ENCODE measurements at regions not wholly inside any gene's neighbourhood (a gene's known extent, or its start where the extent isn't known, plus 50 kb on each side); places are given as distances from the start of the nearest gene placed in this dataset.

- TF ChIP-seq NFIC (IDR thresholded peaks at IDR 0.05) (no peak), USF1 (IDR thresholded peaks at IDR 0.05) (no peak)
These were observed 525.7 kb downstream of the UQCRFS1 start for GRCh38 chr19:28687296-28687695.

- TF ChIP-seq RAD21 (IDR thresholded peaks at IDR 0.05; ENCODE audit: low read depth) (no peak), CEBPB (IDR thresholded peaks at IDR 0.05) (no peak), EGR1 (IDR thresholded peaks at IDR 0.05) (no peak), ZBTB7A (IDR thresholded peaks at IDR 0.05; ENCODE audit: low read depth) (no peak), TAF1 (IDR thresholded peaks at IDR 0.05; ENCODE audit: low read depth) (no peak)
- TF ChIP-seq, protein P1, sequence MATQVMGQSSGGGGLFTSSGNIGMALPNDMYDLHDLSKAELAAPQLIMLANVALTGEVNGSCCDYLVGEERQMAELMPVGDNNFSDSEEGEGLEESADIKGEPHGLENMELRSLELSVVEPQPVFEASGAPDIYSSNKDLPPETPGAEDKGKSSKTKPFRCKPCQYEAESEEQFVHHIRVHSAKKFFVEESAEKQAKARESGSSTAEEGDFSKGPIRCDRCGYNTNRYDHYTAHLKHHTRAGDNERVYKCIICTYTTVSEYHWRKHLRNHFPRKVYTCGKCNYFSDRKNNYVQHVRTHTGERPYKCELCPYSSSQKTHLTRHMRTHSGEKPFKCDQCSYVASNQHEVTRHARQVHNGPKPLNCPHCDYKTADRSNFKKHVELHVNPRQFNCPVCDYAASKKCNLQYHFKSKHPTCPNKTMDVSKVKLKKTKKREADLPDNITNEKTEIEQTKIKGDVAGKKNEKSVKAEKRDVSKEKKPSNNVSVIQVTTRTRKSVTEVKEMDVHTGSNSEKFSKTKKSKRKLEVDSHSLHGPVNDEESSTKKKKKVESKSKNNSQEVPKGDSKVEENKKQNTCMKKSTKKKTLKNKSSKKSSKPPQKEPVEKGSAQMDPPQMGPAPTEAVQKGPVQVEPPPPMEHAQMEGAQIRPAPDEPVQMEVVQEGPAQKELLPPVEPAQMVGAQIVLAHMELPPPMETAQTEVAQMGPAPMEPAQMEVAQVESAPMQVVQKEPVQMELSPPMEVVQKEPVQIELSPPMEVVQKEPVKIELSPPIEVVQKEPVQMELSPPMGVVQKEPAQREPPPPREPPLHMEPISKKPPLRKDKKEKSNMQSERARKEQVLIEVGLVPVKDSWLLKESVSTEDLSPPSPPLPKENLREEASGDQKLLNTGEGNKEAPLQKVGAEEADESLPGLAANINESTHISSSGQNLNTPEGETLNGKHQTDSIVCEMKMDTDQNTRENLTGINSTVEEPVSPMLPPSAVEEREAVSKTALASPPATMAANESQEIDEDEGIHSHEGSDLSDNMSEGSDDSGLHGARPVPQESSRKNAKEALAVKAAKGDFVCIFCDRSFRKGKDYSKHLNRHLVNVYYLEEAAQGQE (IDR thresholded peaks at IDR 0.05; ENCODE audit: low read depth), result no peak
These were observed 526.2 kb downstream of the UQCRFS1 start for GRCh38 chr19:28686756-28687155.

DNA sequence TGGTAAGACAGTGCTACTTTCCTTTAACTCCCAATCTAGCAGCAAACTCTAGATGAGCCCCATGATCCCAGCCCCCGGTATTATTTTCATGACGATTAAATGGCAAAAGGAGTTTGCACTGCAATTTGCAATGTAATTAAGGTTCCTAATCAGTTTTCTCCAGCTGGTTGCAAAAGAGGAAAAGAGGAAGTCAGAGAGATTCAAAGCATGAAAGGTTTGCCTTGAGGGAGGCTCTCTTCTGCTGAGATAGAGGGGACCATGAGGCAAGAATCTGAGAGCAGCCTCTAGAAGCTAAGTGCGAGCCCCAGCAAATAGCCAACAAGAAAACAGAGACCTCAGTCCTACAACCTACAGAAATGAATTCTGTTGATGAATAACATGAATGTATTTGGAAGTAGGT is 527.1 kb downstream of the UQCRFS1 start:
- no peak for TF ChIP-seq TCF12 (IDR thresholded peaks at IDR 0.05; ENCODE audit: low read depth)

- no peak for TF ChIP-seq EGR1 (IDR thresholded peaks at IDR 0.05)
- TF ChIP-seq USF1 (IDR thresholded peaks at IDR 0.05), result no peak
- TF ChIP-seq TEAD4 (IDR thresholded peaks at IDR 0.05), result no peak
- TF ChIP-seq YY1 (IDR thresholded peaks at IDR 0.05; ENCODE audit: low read depth), result no peak
- no peak for TF ChIP-seq CEBPB (IDR thresholded peaks at IDR 0.05)
- TF ChIP-seq RAD21 (IDR thresholded peaks at IDR 0.05; ENCODE audit: low read depth), result no peak
- TF ChIP-seq TAF1 (IDR thresholded peaks at IDR 0.05; ENCODE audit: low read depth), result no peak
- no peak for TF ChIP-seq NFIC (IDR thresholded peaks at IDR 0.05)
- no peak for TF ChIP-seq ZBTB7A (IDR thresholded peaks at IDR 0.05; ENCODE audit: low read depth)
- TF ChIP-seq FOXM1 (IDR thresholded peaks at IDR 0.05; ENCODE audit: borderline replicate concordance, low read depth), result no peak
- no peak for TF ChIP-seq EP300 (IDR thresholded peaks at IDR 0.05; ENCODE audit: borderline replicate concordance)
- TF ChIP-seq MAX (IDR thresholded peaks at IDR 0.05), result no peak
- TF ChIP-seq, protein P1 (IDR thresholded peaks at IDR 0.05; ENCODE audit: low read depth), result no peak
- no peak for TF ChIP-seq CREB1 (IDR thresholded peaks at IDR 0.05; ENCODE audit: low read depth)
- no peak for TF ChIP-seq TCF12 (IDR thresholded peaks at IDR 0.05; ENCODE audit: low read depth)
These were observed 532.8 kb downstream of the UQCRFS1 start for GRCh38 chr19:28680111-28680510.

GRCh38 chr19:28670836-28671235 is 542.1 kb downstream of the UQCRFS1 start:
- TF ChIP-seq ZBTB7A (IDR thresholded peaks at IDR 0.05; ENCODE audit: low read depth), result no peak
- no peak for TF ChIP-seq RAD21 (IDR thresholded peaks at IDR 0.05; ENCODE audit: low read depth)
- no peak for TF ChIP-seq TCF12 (IDR thresholded peaks at IDR 0.05; ENCODE audit: low read depth)
- no peak for TF ChIP-seq FOXM1 (IDR thresholded peaks at IDR 0.05; ENCODE audit: borderline replicate concordance, low read depth)
- no peak for TF ChIP-seq CEBPB (IDR thresholded peaks at IDR 0.05)
- no peak for TF ChIP-seq NFIC (IDR thresholded peaks at IDR 0.05)
- no peak for TF ChIP-seq MAX (IDR thresholded peaks at IDR 0.05)
- TF ChIP-seq, protein P1 (IDR thresholded peaks at IDR 0.05; ENCODE audit: low read depth), result no peak
- TF ChIP-seq TEAD4 (IDR thresholded peaks at IDR 0.05), result no peak

- TF ChIP-seq TCF12 (IDR thresholded peaks at IDR 0.05; ENCODE audit: low read depth), result no peak
- TF ChIP-seq RAD21 (IDR thresholded peaks at IDR 0.05; ENCODE audit: low read depth), result no peak
- TF ChIP-seq TAF1 (IDR thresholded peaks at IDR 0.05; ENCODE audit: low read depth), result no peak
- no peak for TF ChIP-seq NFIC (IDR thresholded peaks at IDR 0.05)
- no peak for TF ChIP-seq TEAD4 (IDR thresholded peaks at IDR 0.05)
- TF ChIP-seq ZBTB7A (IDR thresholded peaks at IDR 0.05; ENCODE audit: low read depth), result no peak
- no peak for TF ChIP-seq CREB1 (IDR thresholded peaks at IDR 0.05; ENCODE audit: low read depth)
- no peak for TF ChIP-seq EGR1 (IDR thresholded peaks at IDR 0.05)
- TF ChIP-seq EP300 (IDR thresholded peaks at IDR 0.05; ENCODE audit: borderline replicate concordance), result no peak
- no peak for TF ChIP-seq FOXM1 (IDR thresholded peaks at IDR 0.05; ENCODE audit: borderline replicate concordance, low read depth)
- TF ChIP-seq YY1 (IDR thresholded peaks at IDR 0.05; ENCODE audit: low read depth), result no peak
- TF ChIP-seq CEBPB (IDR thresholded peaks at IDR 0.05), result no peak
- TF ChIP-seq, protein P1 (IDR thresholded peaks at IDR 0.05; ENCODE audit: low read depth), result no peak
- no peak for TF ChIP-seq MAX (IDR thresholded peaks at IDR 0.05)
- no peak for TF ChIP-seq USF1 (IDR thresholded peaks at IDR 0.05)
These were observed 543.1 kb downstream of the UQCRFS1 start for GRCh38 chr19:28669804-28670203.

All from Ishikawa (cell line).